ENCODE measurements at regions not wholly inside any gene's neighbourhood (a gene's known extent, or its start where the extent isn't known, plus 50 kb on each side); places are given as distances from the start of the nearest gene placed in this dataset.

GRCh38 chr7:35581605-35582210 lies 113.2 kb downstream of the HERPUD2 start:
- DNase-seq (ENCODE audit: insufficient read length, low spot score) (no peak), FAIRE-seq (no peak)
- TF ChIP-seq PAX5 (IDR thresholded peaks at IDR 0.05; ENCODE audit: insufficient read depth, low read length, severe bottlenecking): no peak
- no peak for TF ChIP-seq SPI1 (IDR thresholded peaks at IDR 0.05; ENCODE audit: low read depth, low read length)
- TF ChIP-seq TAF1 (IDR thresholded peaks at IDR 0.05; ENCODE audit: low read depth, low read length): no peak
- TF ChIP-seq POU2F2 (IDR thresholded peaks at IDR 0.05; ENCODE audit: low read depth, low read length): no peak
- TF ChIP-seq POLR2A (IDR thresholded peaks at IDR 0.05; ENCODE audit: low read depth, low read length): no peak
- TF ChIP-seq POLR2AphosphoS5 (IDR thresholded peaks at IDR 0.05; ENCODE audit: low read depth, low read length): no peak

DNA sequence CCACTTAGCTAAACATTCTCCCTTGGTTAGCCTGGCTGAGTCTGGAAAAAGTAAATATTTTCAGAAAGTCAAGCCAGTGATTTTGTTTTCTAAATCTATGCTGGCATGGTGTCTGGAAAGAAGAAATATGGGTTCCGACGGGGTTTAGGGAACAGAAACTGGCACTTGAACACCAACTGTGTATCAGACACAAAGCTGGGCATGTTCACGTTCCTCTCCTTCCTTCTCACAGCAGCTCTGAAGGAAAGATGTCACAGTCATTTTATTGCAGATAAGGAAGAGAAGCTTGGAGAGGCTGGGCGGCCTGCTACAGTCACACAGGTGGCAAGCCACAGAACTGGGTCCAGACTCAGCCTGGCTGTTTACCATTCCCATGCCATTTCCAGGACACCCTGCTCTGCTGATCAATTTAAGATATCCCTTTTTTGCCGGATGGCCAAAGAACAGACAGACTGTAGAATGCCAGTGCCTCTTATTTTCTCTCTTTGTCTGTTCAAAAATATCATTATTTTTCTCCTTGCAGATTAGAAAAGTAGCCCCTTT lies 118.8 kb downstream of the HERPUD2 start:
- FAIRE-seq (no peak), DNase-seq (ENCODE audit: insufficient read length, low spot score) (no peak)
- no peak for TF ChIP-seq PAX5 (IDR thresholded peaks at IDR 0.05; ENCODE audit: insufficient read depth, low read length, severe bottlenecking)
- TF ChIP-seq SPI1 (IDR thresholded peaks at IDR 0.05; ENCODE audit: low read depth, low read length): no peak
- TF ChIP-seq POLR2AphosphoS5 (IDR thresholded peaks at IDR 0.05; ENCODE audit: low read depth, low read length): no peak

DNA sequence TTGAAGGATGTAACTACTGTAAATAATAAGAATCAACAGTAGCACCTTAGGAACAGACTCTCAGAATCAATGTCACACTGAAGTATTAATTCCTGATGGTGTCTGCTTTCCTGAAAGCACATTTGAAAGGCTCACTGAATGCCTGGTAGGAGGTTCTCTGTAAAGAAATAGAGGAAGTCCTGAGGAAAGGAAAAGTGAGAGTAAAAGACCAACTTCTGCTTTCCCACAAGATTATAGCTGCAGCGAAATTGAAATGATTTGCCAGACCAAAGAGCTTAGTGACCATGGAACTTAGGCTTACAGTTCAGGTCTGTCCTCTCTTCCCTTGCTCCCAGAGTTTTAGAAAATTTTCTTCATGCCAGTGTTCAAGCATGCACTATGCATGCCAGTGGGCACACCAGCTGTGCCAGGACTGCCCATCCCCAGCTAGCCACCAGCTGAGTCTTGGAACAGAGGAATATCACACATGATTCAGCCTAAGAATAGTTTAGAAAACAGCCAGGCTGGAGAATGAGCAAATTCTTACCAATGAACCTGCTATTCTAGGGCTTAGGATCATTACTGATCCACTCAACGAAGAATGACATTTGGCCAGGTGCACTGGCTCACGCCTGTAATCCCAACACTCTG lies 123.2 kb downstream of the HERPUD2 start:
- FAIRE-seq: no peak
- TF ChIP-seq PAX5 (IDR thresholded peaks at IDR 0.05; ENCODE audit: insufficient read depth, low read length, severe bottlenecking) (no peak), TAF1 (IDR thresholded peaks at IDR 0.05; ENCODE audit: low read depth, low read length) (no peak), POLR2A (IDR thresholded peaks at IDR 0.05; ENCODE audit: low read depth, low read length) (no peak), POLR2AphosphoS5 (IDR thresholded peaks at IDR 0.05; ENCODE audit: low read depth, low read length) (no peak), SPI1 (IDR thresholded peaks at IDR 0.05; ENCODE audit: low read depth, low read length) (no peak)
- DNase-seq (ENCODE audit: insufficient read length, low spot score): no peak

GRCh38 chr7:35570937-35571336 lies 124.0 kb downstream of the HERPUD2 start:
- no peak for FAIRE-seq
- DNase-seq (ENCODE audit: insufficient read length, low spot score): no peak
- TF ChIP-seq POLR2AphosphoS5 (IDR thresholded peaks at IDR 0.05; ENCODE audit: low read depth, low read length) (no peak), PAX5 (IDR thresholded peaks at IDR 0.05; ENCODE audit: insufficient read depth, low read length, severe bottlenecking) (no peak), TAF1 (IDR thresholded peaks at IDR 0.05; ENCODE audit: low read depth, low read length) (no peak), POLR2A (IDR thresholded peaks at IDR 0.05; ENCODE audit: low read depth, low read length) (no peak), SPI1 (IDR thresholded peaks at IDR 0.05; ENCODE audit: low read depth, low read length) (no peak), POU2F2 (IDR thresholded peaks at IDR 0.05; ENCODE audit: low read depth, low read length) (no peak)

- no peak for DNase-seq (ENCODE audit: insufficient read length, low spot score)
- TF ChIP-seq POU2F2 (IDR thresholded peaks at IDR 0.05; ENCODE audit: low read depth, low read length) (no peak), PAX5 (IDR thresholded peaks at IDR 0.05; ENCODE audit: insufficient read depth, low read length, severe bottlenecking) (no peak), TAF1 (IDR thresholded peaks at IDR 0.05; ENCODE audit: low read depth, low read length) (no peak), POLR2A (IDR thresholded peaks at IDR 0.05; ENCODE audit: low read depth, low read length) (no peak), POLR2AphosphoS5 (IDR thresholded peaks at IDR 0.05; ENCODE audit: low read depth, low read length) (no peak), SPI1 (IDR thresholded peaks at IDR 0.05; ENCODE audit: low read depth, low read length) (no peak)
- no peak for FAIRE-seq
Observed at GRCh38 chr7:35565927-35566326, 129.0 kb downstream of the HERPUD2 start.

DNA sequence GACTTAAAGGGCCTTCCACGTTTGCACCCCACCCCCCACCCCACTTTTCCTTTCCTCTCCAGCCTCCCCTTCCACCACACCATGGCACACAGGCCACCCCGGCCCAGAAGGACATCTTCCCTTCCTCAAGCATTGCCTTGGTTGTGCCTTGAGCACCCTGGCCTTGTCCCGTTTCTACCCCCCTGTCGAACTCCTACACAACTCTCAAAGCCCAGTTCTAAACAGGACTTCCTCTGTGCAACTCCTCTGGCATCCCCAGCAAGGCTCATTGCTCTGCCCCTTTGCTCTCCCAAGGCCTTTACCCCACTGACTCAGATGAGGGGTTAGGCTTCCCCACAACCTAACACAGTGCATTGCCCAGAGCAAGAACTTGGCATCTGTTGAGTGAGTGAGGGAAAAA lies 136.1 kb downstream of the HERPUD2 start:
- TF ChIP-seq POLR2A (IDR thresholded peaks at IDR 0.05; ENCODE audit: low read depth, low read length) (no peak), SPI1 (IDR thresholded peaks at IDR 0.05; ENCODE audit: low read depth, low read length) (no peak), POLR2AphosphoS5 (IDR thresholded peaks at IDR 0.05; ENCODE audit: low read depth, low read length) (no peak), POU2F2 (IDR thresholded peaks at IDR 0.05; ENCODE audit: low read depth, low read length) (no peak)
- FAIRE-seq (no peak), DNase-seq (ENCODE audit: insufficient read length, low spot score) (no peak)

DNA sequence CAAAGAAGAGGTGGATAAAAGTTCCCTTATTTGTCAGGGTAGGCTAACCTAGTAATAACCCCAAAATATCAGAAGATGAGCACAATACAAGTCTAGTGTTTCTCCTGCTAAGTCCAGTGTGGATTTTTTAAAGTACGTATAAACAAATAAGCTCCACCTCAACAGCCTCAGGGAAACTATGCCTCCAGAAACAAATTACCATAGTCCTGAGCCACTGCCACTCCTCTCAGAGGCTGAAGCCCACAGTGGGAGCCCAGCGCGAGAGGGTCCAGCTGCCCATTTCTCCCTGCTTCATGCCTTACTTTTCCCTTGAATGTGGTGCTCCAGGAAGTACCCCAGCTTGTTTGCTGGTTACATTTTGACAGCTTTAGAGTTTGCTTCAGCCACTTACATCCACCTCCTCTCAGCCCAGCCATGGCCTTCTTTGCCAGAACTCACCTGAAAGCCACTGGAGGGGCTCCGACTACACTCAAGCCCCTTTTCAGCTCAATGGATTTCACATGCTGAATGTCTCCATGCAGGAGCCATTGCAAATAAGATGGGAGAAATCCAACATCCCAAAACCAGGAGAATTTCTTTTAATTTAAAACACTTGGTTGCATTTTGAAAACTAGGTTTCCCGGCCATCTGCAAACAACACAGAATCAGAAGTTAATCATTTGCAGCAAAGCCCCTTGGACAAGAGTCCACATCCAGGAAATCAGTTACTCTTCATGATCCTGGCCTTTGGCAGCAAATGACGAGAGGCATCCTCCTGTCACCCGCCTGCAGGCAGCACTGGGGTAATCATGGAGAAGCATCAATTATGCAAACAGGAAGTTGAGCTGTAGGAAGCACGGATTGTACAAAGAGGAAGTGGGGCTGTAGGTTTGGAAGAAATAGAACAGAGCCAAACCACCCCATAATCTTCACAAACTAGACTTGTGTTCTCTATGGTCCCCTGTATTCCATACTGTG lies 138.1 kb downstream of the HERPUD2 start:
- TF ChIP-seq PAX5 (IDR thresholded peaks at IDR 0.05; ENCODE audit: insufficient read depth, low read length, severe bottlenecking) (no peak), SPI1 (IDR thresholded peaks at IDR 0.05; ENCODE audit: low read depth, low read length) (peak; percentile 40; the same call in 1 of the 2 replicates)
- no peak for FAIRE-seq
- DNase-seq (ENCODE audit: insufficient read length, low spot score): no peak

GRCh38 chr7:35555934-35556333 lies 139.0 kb downstream of the HERPUD2 start:
- DNase-seq (ENCODE audit: insufficient read length, low spot score) (no peak), FAIRE-seq (no peak)
- TF ChIP-seq SPI1 (IDR thresholded peaks at IDR 0.05; ENCODE audit: low read depth, low read length): no peak
- no peak for TF ChIP-seq POLR2AphosphoS5 (IDR thresholded peaks at IDR 0.05; ENCODE audit: low read depth, low read length)
- TF ChIP-seq TAF1 (IDR thresholded peaks at IDR 0.05; ENCODE audit: low read depth, low read length): no peak
- no peak for TF ChIP-seq POLR2A (IDR thresholded peaks at IDR 0.05; ENCODE audit: low read depth, low read length)
- no peak for TF ChIP-seq PAX5 (IDR thresholded peaks at IDR 0.05; ENCODE audit: insufficient read depth, low read length, severe bottlenecking)
- no peak for TF ChIP-seq POU2F2 (IDR thresholded peaks at IDR 0.05; ENCODE audit: low read depth, low read length)

DNA sequence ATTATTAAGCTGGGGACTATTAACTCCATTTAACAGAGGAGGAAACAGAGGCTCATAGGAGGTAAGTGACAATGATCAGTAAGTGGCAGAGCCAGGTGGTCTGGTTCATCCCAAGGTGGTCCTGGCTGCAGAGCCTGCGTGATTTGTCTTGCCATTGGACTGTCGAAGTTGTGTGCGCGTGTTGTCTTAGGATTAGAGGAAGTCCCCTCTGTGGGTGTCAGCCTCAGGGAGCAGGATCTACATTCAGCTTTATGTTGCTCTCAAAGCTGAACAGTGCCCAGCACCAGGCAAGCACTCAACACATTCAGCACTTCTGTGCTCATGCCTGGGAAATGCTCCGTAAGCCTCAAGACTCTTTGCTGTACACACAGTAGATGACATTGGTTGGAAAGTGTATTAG lies 139.5 kb downstream of the HERPUD2 start:
- TF ChIP-seq POLR2A (IDR thresholded peaks at IDR 0.05; ENCODE audit: low read depth, low read length) (no peak), POU2F2 (IDR thresholded peaks at IDR 0.05; ENCODE audit: low read depth, low read length) (no peak), POLR2AphosphoS5 (IDR thresholded peaks at IDR 0.05; ENCODE audit: low read depth, low read length) (no peak), SPI1 (IDR thresholded peaks at IDR 0.05; ENCODE audit: low read depth, low read length) (no peak), TAF1 (IDR thresholded peaks at IDR 0.05; ENCODE audit: low read depth, low read length) (no peak), PAX5 (IDR thresholded peaks at IDR 0.05; ENCODE audit: insufficient read depth, low read length, severe bottlenecking) (no peak)
- DNase-seq (ENCODE audit: insufficient read length, low spot score) (no peak), FAIRE-seq (no peak)

Data from GM12891 (cell line).